KOPT-K1 (cell line): ENCODE measurements at regions not wholly inside any gene's neighbourhood (a gene's known extent, or its start where the extent isn't known, plus 50 kb on each side); places are given as distances from the start of the nearest gene placed in this dataset.

ENCODE experiments used
- H3K27ac ChIP-seq: fragments of 200-600 bp; sonication (generic); 2 replicates; pipeline ENCODE4 v1.5.1; 2016; ENCODE audit warnings: antibody characterized with exemption, mild to moderate bottlenecking, low read depth, low read length; ENCODE audit not compliant: poor library complexity, severe bottlenecking
- H3K36me3 ChIP-seq: fragments of 200-600 bp; sonication (generic); 2 replicates; pipeline ENCODE4 v1.5.1; 2017; ENCODE audit warnings: antibody characterized with exemption, mild to moderate bottlenecking, low read length, moderate library complexity; ENCODE audit not compliant: insufficient read depth
- H3K9me3 ChIP-seq: fragments of 200-600 bp; sonication (generic); 2 replicates; pipeline ENCODE4 v1.5.1; 2017; ENCODE audit warnings: antibody characterized with exemption, low read length, mild to moderate bottlenecking; ENCODE audit not compliant: insufficient read depth, poor library complexity, severe bottlenecking

- H3K36me3 ChIP-seq = no peaks in the 10 kb centered on the region
- no peaks in the 10 kb centered on the region for H3K9me3 ChIP-seq
- H3K27ac ChIP-seq = no peak overlapping the region
These were observed 409.1 kb downstream of the AEBP2 start for GRCh38 chr12:19848421-19848820.

- no peaks in the 10 kb centered on the region for H3K36me3 ChIP-seq
- H3K27ac ChIP-seq = no peak overlapping the region
- H3K9me3 ChIP-seq = no peaks in the 10 kb centered on the region
These were observed 409.9 kb downstream of the AEBP2 start for GRCh38 chr12:19849208-19849607.

GRCh38 chr12:19850346-19851065 is 411.2 kb downstream of the AEBP2 start:
- no peak overlapping the region for H3K27ac ChIP-seq
- H3K36me3 ChIP-seq = no peaks in the 10 kb centered on the region
- H3K9me3 ChIP-seq = no peaks in the 10 kb centered on the region

- Histone ChIP-seq H3K9me3 (no peaks in the 10 kb centered on the region), H3K36me3 (no peaks in the 10 kb centered on the region), H3K27ac (no peak overlapping the region)
These were observed 413.0 kb downstream of the AEBP2 start for GRCh38 chr12:19852100-19852855.

GRCh38 chr12:19855851-19856250 is 416.6 kb downstream of the AEBP2 start:
- Histone ChIP-seq H3K9me3 (no peaks in the 10 kb centered on the region), H3K27ac (no peak overlapping the region), H3K36me3 (no peaks in the 10 kb centered on the region)

GRCh38 chr12:19856389-19856788 is 417.1 kb downstream of the AEBP2 start:
- H3K36me3 ChIP-seq = no peaks in the 10 kb centered on the region
- H3K9me3 ChIP-seq = no peaks in the 10 kb centered on the region
- H3K27ac ChIP-seq = no peak overlapping the region

- H3K36me3 ChIP-seq = no peaks in the 10 kb centered on the region
- no peak overlapping the region for H3K27ac ChIP-seq
- no peaks in the 10 kb centered on the region for H3K9me3 ChIP-seq
These were observed 417.9 kb downstream of the AEBP2 start for GRCh38 chr12:19857204-19857603.

- H3K36me3 ChIP-seq = no peaks in the 10 kb centered on the region
- no peaks in the 10 kb centered on the region for H3K9me3 ChIP-seq
- no peak overlapping the region for H3K27ac ChIP-seq
These were observed 427.9 kb downstream of the AEBP2 start for GRCh38 chr12:19867151-19867550.

- H3K9me3 ChIP-seq = no peaks in the 10 kb centered on the region
- H3K36me3 ChIP-seq = no peaks in the 10 kb centered on the region
- no peak overlapping the region for H3K27ac ChIP-seq
These were observed 428.7 kb downstream of the AEBP2 start for GRCh38 chr12:19867970-19868369.

- Histone ChIP-seq H3K9me3 (no peaks in the 10 kb centered on the region), H3K27ac (no peak overlapping the region)
These were observed 430.1 kb downstream of the AEBP2 start for GRCh38 chr12:19869413-19869812.

GRCh38 chr12:19872621-19873540 is 433.6 kb downstream of the AEBP2 start:
- Histone ChIP-seq H3K36me3 (no peaks in the 10 kb centered on the region), H3K27ac (no peak overlapping the region), H3K9me3 (no peaks in the 10 kb centered on the region)

More at GRCh38 chr12:19869413-19869812, 430.1 kb downstream of the AEBP2 start:
- H3K36me3 ChIP-seq = no peaks in the 10 kb centered on the region

GRCh38 chr12:19880076-19880475 is 440.8 kb downstream of the AEBP2 start:
- no peak overlapping the region for H3K27ac ChIP-seq
- H3K9me3 ChIP-seq = no peaks in the 10 kb centered on the region
- H3K36me3 ChIP-seq = no peaks in the 10 kb centered on the region

GRCh38 chr12:19880721-19881120 is 441.4 kb downstream of the AEBP2 start:
- H3K9me3 ChIP-seq = no peaks in the 10 kb centered on the region
- H3K36me3 ChIP-seq = no peaks in the 10 kb centered on the region
- H3K27ac ChIP-seq = no peak overlapping the region

GRCh38 chr12:19882346-19882745 is 443.1 kb downstream of the AEBP2 start:
- Histone ChIP-seq H3K27ac (no peak overlapping the region), H3K9me3 (no peaks in the 10 kb centered on the region), H3K36me3 (no peaks in the 10 kb centered on the region)

GRCh38 chr12:19884021-19884492 is 444.8 kb downstream of the AEBP2 start:
- Histone ChIP-seq H3K9me3 (no peaks in the 10 kb centered on the region), H3K27ac (no peak overlapping the region), H3K36me3 (no peaks in the 10 kb centered on the region)
